K562 (cell line): ENCODE measurements at regions not wholly inside any gene's neighbourhood (a gene's known extent, or its start where the extent isn't known, plus 50 kb on each side); places are given as distances from the start of the nearest gene placed in this dataset.

Source experiments
- ATAC-seq: fragments of 200-7000 bp; cut with Tn5 transposase; 3 replicates; pipeline ENCODE4 v1.9.1; 2020; ENCODE audit warnings: moderate library complexity
- BruUV-seq: library from RNA; stranded (reverse); fragments of 400-500 nt; replicated peaks from 2 replicates; lab custom pipeline; 2021; lab: Mats Ljungman, UMichigan
- CTCF ChIA-PET: fragments of 300-600 bp; formaldehyde crosslinking; extraction: SDS; loops from one replicate; lab custom pipeline; 2021; ENCODE audit warnings: low intra/inter-chr PET ratio; lab: Yijun Ruan, JAX
- POLR2A ChIA-PET: fragments of 300-600, 350-650 bp; sonication (Branson Sonifier 250); formaldehyde crosslinking; extraction: SDS; loops from one replicate; lab custom pipeline; 2021; ENCODE audit warnings: antibody characterized with exemption, inconsistent platforms; lab: Yijun Ruan, JAX
- DNase-seq, 4 experiments: peaks; one replicate each; pipeline versions ENCODE4 v3.0.0 to v3.0.0-alpha.2; 2011 to 2018; ENCODE audit warnings: low spot score in 3 of 4, mixed read lengths in 3 of 4; ENCODE audit errors: extremely low read depth in 1 of 4
- FAIRE-seq: peaks from 2 replicates; lab custom pipeline; 2011; peaks lifted over from hg19 to GRCh38; lab: Jason Lieb, UNC
- H2AFZ ChIP-seq: 2 replicates; pipeline ENCODE4 v1.6.0; 2011; ENCODE audit warnings: low read depth, low read length, control low read depth, inconsistent platforms
- H3K27ac ChIP-seq: fragments of 200-600 bp; 3 replicates; pipeline ENCODE4 v1.8.0; 2011; ENCODE audit warnings: low read depth, mild to moderate bottlenecking, control low read depth, inconsistent platforms, low read length, moderate library complexity, mixed read lengths; ENCODE audit errors: extremely low read depth
- H3K27me3 ChIP-seq, 2 experiments: fragments of 300-600 bp in 1 of 2; 2 replicates in 1 of 2; 3 replicates in 1 of 2; pipeline versions ENCODE4 v1.6.0 to v1.8.0; 2011; ENCODE audit warnings: inconsistent platforms in 2 of 2, low read length in 2 of 2, mild to moderate bottlenecking in 1 of 2, mixed read lengths in 1 of 2, moderate library complexity in 1 of 2; ENCODE audit not compliant: control insufficient read depth in 2 of 2, insufficient read depth in 2 of 2
- H3K36me3 ChIP-seq: fragments of 300-600 bp; 3 replicates; pipeline ENCODE4 v1.8.0; 2011; ENCODE audit warnings: mild to moderate bottlenecking, low read length, inconsistent platforms; ENCODE audit not compliant: control insufficient read depth, insufficient read depth
- H3K4me1 ChIP-seq, 2 experiments: fragments of 200-600 bp in 1 of 2; replicated peaks in 1 of 2; 2 replicates in 1 of 2; 3 replicates in 1 of 2; pipeline versions ENCODE4 v1.5.1 to v1.8.0; 2011; ENCODE audit warnings: inconsistent platforms in 2 of 2, low read length in 2 of 2, mild to moderate bottlenecking in 1 of 2, mixed read lengths in 1 of 2, moderate library complexity in 1 of 2; ENCODE audit not compliant: control insufficient read depth in 2 of 2, insufficient read depth in 2 of 2
- H3K4me2 ChIP-seq: 2 replicates; pipeline ENCODE4 v1.6.1; 2011; ENCODE audit warnings: low read length, control low read depth, inconsistent platforms, mixed read lengths; ENCODE audit not compliant: insufficient read depth
- H3K4me3 ChIP-seq: fragments of 200-600 bp; sonication (generic), shearing (Covaris generic); 2 replicates; pipeline ENCODE4 v1.5.1; 2016; ENCODE audit warnings: control low read depth, inconsistent platforms
- H3K79me2 ChIP-seq: fragments of 200-600 bp; 3 replicates; pipeline ENCODE4 v1.8.0; 2011; ENCODE audit warnings: low read length, inconsistent platforms; ENCODE audit not compliant: control insufficient read depth, insufficient read depth
- H3K9ac ChIP-seq, 2 experiments: 2 replicates each; pipeline versions ENCODE4 v1.6.0 to v1.6.1; 2011; ENCODE audit warnings: low read depth in 2 of 2, low read length in 2 of 2, control low read depth in 1 of 2, inconsistent platforms in 1 of 2, mild to moderate bottlenecking in 1 of 2, mixed read lengths in 1 of 2; ENCODE audit not compliant: insufficient read depth in 1 of 2
- H3K9me1 ChIP-seq: one replicate; pipeline ENCODE4 v1.6.0; 2011; ENCODE audit warnings: inconsistent platforms, mild to moderate bottlenecking, low read length, moderate library complexity; ENCODE audit not compliant: control insufficient read depth, insufficient read depth
- H3K9me3 ChIP-seq: replicated peaks from 2 replicates; pipeline ENCODE4 v1.5.1; 2011; ENCODE audit warnings: low read depth, low read length, inconsistent platforms; ENCODE audit not compliant: control insufficient read depth, insufficient read depth
- H4K20me1 ChIP-seq: replicated peaks from 2 replicates; pipeline ENCODE4 v1.6.1; 2011; ENCODE audit warnings: low read length, inconsistent platforms, mixed read lengths; ENCODE audit not compliant: control insufficient read depth, insufficient read depth
- ERF ChIP-seq: fragments of 450-650 bp; formaldehyde crosslinking; IDR thresholded peaks from 2 replicates; pipeline ENCODE4 v1.4.0; 2020; ENCODE audit warnings: mild to moderate bottlenecking, mixed read lengths
- FOSL1 ChIP-seq: fragments of 200-800 bp; sonication (Bioruptor generic); conservative IDR thresholded peaks from 2 replicates; pipeline ENCODE4 v1.6.1; 2016; ENCODE audit warnings: missing genetic modification characterization, missing compliant biosample characterization
- FOXK1 ChIP-seq: sonication (generic); formaldehyde crosslinking; IDR thresholded peaks from 2 replicates; pipeline ENCODE4 v1.8.0; 2022; ENCODE audit warnings: missing genetic modification reagents, mild to moderate bottlenecking, borderline replicate concordance
- NFATC3 ChIP-seq: fragments of 450-650 bp; IDR thresholded peaks from 2 replicates; pipeline ENCODE4 v1.6.1; 2017; ENCODE audit warnings: mild to moderate bottlenecking
- NR0B1 ChIP-seq: fragments of 450-650 bp; IDR thresholded peaks from one replicate; pipeline ENCODE4 v1.6.1; 2018; ENCODE audit warnings: mild to moderate bottlenecking, moderate library complexity; ENCODE audit not compliant: partially characterized antibody
- TCF3 ChIP-seq: sonication (generic); formaldehyde crosslinking; IDR thresholded peaks from 2 replicates; pipeline ENCODE4 v1.4.0; 2020; ENCODE audit warnings: mild to moderate bottlenecking, missing genetic modification reagents
- TRIM25 ChIP-seq: fragments of 450-650 bp; IDR thresholded peaks from 2 replicates; pipeline ENCODE4 v1.7.0; 2016; ENCODE audit warnings: borderline replicate concordance
- WHSC1 ChIP-seq: IDR thresholded peaks from one replicate; pipeline ENCODE4 v1.6.1; 2012; ENCODE audit warnings: low read length, control low read depth, inconsistent platforms
- WGBS: fragments of 100-300 bp; shearing (Covaris generic); methylation state at CpG from one replicate; pipeline ENCODE4 v1.1.6; 2016; ENCODE audit warnings: low coverage, mixed read lengths; ENCODE audit not compliant: insufficient coverage; ENCODE audit errors: missing lambda C conversion rate; 5-methylcytosine and 5-hydroxymethylcytosine counted together
- in situ Hi-C: fragments of 300-500 bp; cut with MboI; formaldehyde crosslinking; loops from 4 replicates; pipeline ENCODE4 v1.15.0; 2018; ENCODE audit warnings: inconsistent platforms, mixed read lengths
- intact Hi-C: fragments of 100-400 bp; cut with micrococcal nuclease; formaldehyde crosslinking; loops from 2 replicates; pipeline ENCODE4 v1.14.2; 2022

DNA sequence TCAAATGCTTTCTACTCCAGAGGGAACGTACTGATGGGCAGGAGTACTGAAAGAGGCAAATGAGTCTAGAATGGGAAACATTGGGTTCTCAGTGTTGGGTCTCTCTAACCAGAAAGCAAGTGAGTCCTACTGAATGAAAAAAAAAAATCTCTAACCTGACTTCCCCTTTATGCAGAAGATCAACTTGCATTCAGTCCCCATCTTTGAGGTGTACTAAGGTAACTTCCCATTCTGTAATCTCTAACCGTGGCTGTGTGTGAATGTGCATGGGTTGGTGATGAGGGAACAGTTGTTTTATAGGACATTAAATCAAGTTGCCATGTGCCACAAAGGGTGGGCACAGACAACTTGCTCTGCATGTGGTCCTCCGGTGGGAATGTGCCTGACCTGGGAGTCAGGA is 264.6 kb upstream of the CLINT1 start:
- Histone ChIP-seq H3K9me3 (no peaks in the 10 kb centered on the region), H3K27me3 (no peaks in the 10 kb centered on the region), H3K4me1 (no peaks in the 10 kb centered on the region), H3K9ac (no peak overlapping the region), H4K20me1 (no peaks in the 10 kb centered on the region), H3K4me3 (no peak overlapping the region), H2AFZ (no peak overlapping the region), H3K27ac (no peak overlapping the region), H3K36me3 (no peaks in the 10 kb centered on the region), H3K4me2 (no peak overlapping the region), H3K9me1 (no peaks in the 10 kb centered on the region), H3K79me2 (no peaks in the 10 kb centered on the region)
- POLR2A ChIA-PET, result interaction anchor here (0.8 kb wide), 1 partner anchor 13 kb away, joined by 3 read pairs; no protein-coding TSS in a partner anchor
- ATAC-seq (no peak), DNase-seq (no peak), FAIRE-seq (no peak)
- CTCF ChIA-PET, result no interaction called here
- in situ Hi-C loops, result no loop called here
- intact Hi-C loops, result no loop called here
- TF ChIP-seq WHSC1 (no peak), NFATC3 (no peak), FOXK1 (CRISPR knock-in tag) (no peak), FOSL1 (tag) (no peak), ERF (CRISPR knock-in tag) (no peak), TRIM25 (no peak), TCF3 (CRISPR knock-in tag) (no peak), NR0B1 (no peak)
- 0% methylated on average over 3 of the region's 3 CpGs for WGBS
- no TSS peak for BruUV-seq
